ENCODE measurements at regions not wholly inside any gene's neighbourhood (a gene's known extent, or its start where the extent isn't known, plus 50 kb on each side); places are given as distances from the start of the nearest gene placed in this dataset.

- TF ChIP-seq TAF1 (IDR thresholded peaks at IDR 0.05; ENCODE audit: borderline replicate concordance, insufficient read depth, low read length) (no peak), FOXP2 (optimal IDR thresholded peaks at IDR 0.05; ENCODE audit: borderline replicate concordance, extremely low read depth, extremely low read length, insufficient read depth) (no peak), POLR2AphosphoS5 (IDR thresholded peaks at IDR 0.05; ENCODE audit: low read depth, low read length) (no peak), REST (IDR thresholded peaks at IDR 0.05; ENCODE audit: insufficient read depth in 1 of 2, low read depth in 2 of 2, low read length in 2 of 2) (no peak), SIN3A (IDR thresholded peaks at IDR 0.05; ENCODE audit: borderline replicate concordance, insufficient read depth, low read length) (no peak)
These were observed 213.9 kb downstream of the SOD2 start for GRCh38 chr6:159479146-159479545.

- TF ChIP-seq SIN3A (IDR thresholded peaks at IDR 0.05; ENCODE audit: borderline replicate concordance, insufficient read depth, low read length) (no peak), FOXP2 (optimal IDR thresholded peaks at IDR 0.05; ENCODE audit: borderline replicate concordance, extremely low read depth, extremely low read length, insufficient read depth) (no peak), POLR2AphosphoS5 (IDR thresholded peaks at IDR 0.05; ENCODE audit: low read depth, low read length) (no peak), TAF1 (IDR thresholded peaks at IDR 0.05; ENCODE audit: borderline replicate concordance, insufficient read depth, low read length) (no peak), REST (IDR thresholded peaks at IDR 0.05; ENCODE audit: insufficient read depth in 1 of 2, low read depth in 2 of 2, low read length in 2 of 2) (no peak)
These were observed 219.4 kb downstream of the SOD2 start for GRCh38 chr6:159473475-159474263.

- no peak for TF ChIP-seq REST (IDR thresholded peaks at IDR 0.05; ENCODE audit: insufficient read depth in 1 of 2, low read depth in 2 of 2, low read length in 2 of 2)
- TF ChIP-seq SIN3A (IDR thresholded peaks at IDR 0.05; ENCODE audit: borderline replicate concordance, insufficient read depth, low read length): no peak
- TF ChIP-seq POLR2AphosphoS5 (IDR thresholded peaks at IDR 0.05; ENCODE audit: low read depth, low read length): no peak
- no peak for TF ChIP-seq TAF1 (IDR thresholded peaks at IDR 0.05; ENCODE audit: borderline replicate concordance, insufficient read depth, low read length)
- no peak for TF ChIP-seq FOXP2 (optimal IDR thresholded peaks at IDR 0.05; ENCODE audit: borderline replicate concordance, extremely low read depth, extremely low read length, insufficient read depth)
These were observed 222.6 kb downstream of the SOD2 start for GRCh38 chr6:159470397-159470796.

DNA sequence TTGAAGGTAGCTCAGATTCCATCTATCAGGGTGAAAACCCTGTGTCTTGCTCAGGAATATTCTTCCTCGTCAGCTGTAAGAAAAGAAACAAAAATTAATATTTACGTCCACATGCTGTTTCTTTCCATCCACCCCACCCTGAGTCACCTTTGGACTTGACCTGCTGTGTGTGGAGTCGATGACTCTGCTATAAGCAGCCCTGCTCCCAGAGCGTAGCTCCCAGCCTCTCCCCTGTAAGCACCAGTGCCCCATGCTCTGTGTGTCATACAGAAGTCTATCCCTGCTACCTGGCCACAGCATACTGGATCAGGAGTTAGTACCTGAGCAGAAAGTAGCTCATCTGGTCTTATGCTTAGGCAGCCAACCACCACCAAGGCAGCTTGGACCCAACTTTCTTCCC, 223.6 kb downstream of the SOD2 start:
- TF ChIP-seq POLR2AphosphoS5 (IDR thresholded peaks at IDR 0.05; ENCODE audit: low read depth, low read length) (no peak), REST (IDR thresholded peaks at IDR 0.05; ENCODE audit: insufficient read depth in 1 of 2, low read depth in 2 of 2, low read length in 2 of 2) (no peak), TAF1 (IDR thresholded peaks at IDR 0.05; ENCODE audit: borderline replicate concordance, insufficient read depth, low read length) (no peak), SIN3A (IDR thresholded peaks at IDR 0.05; ENCODE audit: borderline replicate concordance, insufficient read depth, low read length) (no peak), FOXP2 (optimal IDR thresholded peaks at IDR 0.05; ENCODE audit: borderline replicate concordance, extremely low read depth, extremely low read length, insufficient read depth) (no peak)
